ENCODE measurements at regions not wholly inside any gene's neighbourhood (a gene's known extent, or its start where the extent isn't known, plus 50 kb on each side); places are given as distances from the start of the nearest gene placed in this dataset.

GRCh38 chr13:83333614-83334388, 548.5 kb downstream of the SLITRK1 start:
- no peaks in the 10 kb centered on the region for H3K9me2 ChIP-seq (ENCODE audit: insufficient read depth, low read length)
- H3K4me3 ChIP-seq (ENCODE audit: low read length) = no peak overlapping the region
- H3K27me3 ChIP-seq (ENCODE audit: insufficient read depth, low read depth, low read length) = no peaks in the 10 kb centered on the region
- H3K9ac ChIP-seq (ENCODE audit: low read length) = no peak overlapping the region
- H3K9me3 ChIP-seq (ENCODE audit: low read length) = no peaks in the 10 kb centered on the region
- no peak overlapping the region for H3K4me2 ChIP-seq (ENCODE audit: low read length)
- H4K20me1 ChIP-seq (ENCODE audit: insufficient read depth) = no peaks in the 10 kb centered on the region
- H2AFZ ChIP-seq (ENCODE audit: low read depth, low read length) = no peak overlapping the region
- H3K36me3 ChIP-seq (ENCODE audit: insufficient read depth, low read length) = no peaks in the 10 kb centered on the region
- no peaks in the 10 kb centered on the region for H3K79me2 ChIP-seq (replicated peaks; ENCODE audit: insufficient read depth, low read length)
- no peaks in the 10 kb centered on the region for H3F3A ChIP-seq (ENCODE audit: insufficient read depth, low read length, poor library complexity, severe bottlenecking)
- TF ChIP-seq EZH2 (IDR thresholded peaks at IDR 0.05; ENCODE audit: borderline replicate concordance, insufficient read depth, low read length, poor library complexity, severe bottlenecking) (no peak), RAD21 (conservative IDR thresholded peaks at IDR 0.05) (no peak), CTCF (IDR thresholded peaks at IDR 0.05; ENCODE audit: poor library complexity, severe bottlenecking) (no peak), REST (IDR thresholded peaks at IDR 0.05; ENCODE audit: borderline replicate concordance) (no peak), TAF1 (IDR thresholded peaks at IDR 0.05; ENCODE audit: low read depth) (no peak)
- no peak overlapping the region for H3K27ac ChIP-seq (ENCODE audit: low read length)

- H3K9me2 ChIP-seq (ENCODE audit: insufficient read depth, low read length) = no peaks in the 10 kb centered on the region
- H3K27ac ChIP-seq (ENCODE audit: low read length) = no peak overlapping the region
- H3F3A ChIP-seq (ENCODE audit: insufficient read depth, low read length, poor library complexity, severe bottlenecking) = no peaks in the 10 kb centered on the region
- H3K4me2 ChIP-seq (ENCODE audit: low read length) = no peak overlapping the region
- no peak overlapping the region for H3K9ac ChIP-seq (ENCODE audit: low read length)
- H3K79me2 ChIP-seq (replicated peaks; ENCODE audit: insufficient read depth, low read length) = no peaks in the 10 kb centered on the region
- no peak overlapping the region for H2AFZ ChIP-seq (ENCODE audit: low read depth, low read length)
- no peaks in the 10 kb centered on the region for H3K27me3 ChIP-seq (ENCODE audit: insufficient read depth, low read depth, low read length)
- no peaks in the 10 kb centered on the region for H3K9me3 ChIP-seq (ENCODE audit: low read length)
- TF ChIP-seq CTCF (IDR thresholded peaks at IDR 0.05; ENCODE audit: poor library complexity, severe bottlenecking) (no peak), EZH2 (IDR thresholded peaks at IDR 0.05; ENCODE audit: borderline replicate concordance, insufficient read depth, low read length, poor library complexity, severe bottlenecking) (no peak), REST (IDR thresholded peaks at IDR 0.05; ENCODE audit: borderline replicate concordance) (no peak), RAD21 (conservative IDR thresholded peaks at IDR 0.05) (no peak), EP300 (conservative IDR thresholded peaks at IDR 0.05; ENCODE audit: poor library complexity, severe bottlenecking) (no peak), SMC3 (conservative IDR thresholded peaks at IDR 0.05; ENCODE audit: poor library complexity) (no peak), POLR2AphosphoS5 (IDR thresholded peaks at IDR 0.05) (no peak), MXI1 (conservative IDR thresholded peaks at IDR 0.05; ENCODE audit: poor library complexity, severe bottlenecking) (no peak), TAF1 (IDR thresholded peaks at IDR 0.05; ENCODE audit: low read depth) (no peak)
- no peaks in the 10 kb centered on the region for H3K36me3 ChIP-seq (ENCODE audit: insufficient read depth, low read length)
- no peak overlapping the region for H3K4me3 ChIP-seq (ENCODE audit: low read length)
- H4K20me1 ChIP-seq (ENCODE audit: insufficient read depth) = no peaks in the 10 kb centered on the region
Measured at GRCh38 chr13:83332751-83333150, 549.5 kb downstream of the SLITRK1 start.
